NCI-H187 treated with DMSO at 0.1 percent for 48 hours (cell line): ENCODE measurements at regions not wholly inside any gene's neighbourhood (a gene's known extent, or its start where the extent isn't known, plus 50 kb on each side); places are given as distances from the start of the nearest gene placed in this dataset.

Source experiments
- DNase-seq: peaks from one replicate; lab custom pipeline; 2025; lab: John Stamatoyannopoulos, UW

- no peak for DNase-seq
Observed at GRCh38 chr7:131109011-131109758, 218.5 kb upstream of the MKLN1 start.

- DNase-seq = no peak
Observed at GRCh38 chr7:131109759-131110296, 217.8 kb upstream of the MKLN1 start.

- DNase-seq = no peak
Observed at GRCh38 chr7:131110297-131111080, 217.2 kb upstream of the MKLN1 start.

- no peak for DNase-seq
Observed at GRCh38 chr7:131111081-131111576, 216.5 kb upstream of the MKLN1 start.

GRCh38 chr7:131111792-131112191, 215.9 kb upstream of the MKLN1 start:
- no peak for DNase-seq

GRCh38 chr7:131112431-131112830, 215.2 kb upstream of the MKLN1 start:
- no peak for DNase-seq

GRCh38 chr7:131115340-131115739, 212.3 kb upstream of the MKLN1 start:
- no peak for DNase-seq

- DNase-seq = no peak
Observed at GRCh38 chr7:131117439-131117838, 210.2 kb upstream of the MKLN1 start.

- no peak for DNase-seq
Observed at GRCh38 chr7:131119381-131119780, 208.3 kb upstream of the MKLN1 start.

GRCh38 chr7:131122394-131122793, 205.3 kb upstream of the MKLN1 start:
- no peak for DNase-seq

- DNase-seq = no peak
Observed at GRCh38 chr7:131124001-131124629, 203.6 kb upstream of the MKLN1 start.

- DNase-seq = no peak
Observed at GRCh38 chr7:131124867-131125266, 202.8 kb upstream of the MKLN1 start.

- no peak for DNase-seq
Observed at GRCh38 chr7:131130324-131130723, 197.4 kb upstream of the MKLN1 start.

GRCh38 chr7:131131012-131131745, 196.5 kb upstream of the MKLN1 start:
- no peak for DNase-seq

- no peak for DNase-seq
Observed at GRCh38 chr7:131131746-131132431, 195.8 kb upstream of the MKLN1 start.

- DNase-seq = no peak
Observed at GRCh38 chr7:131139462-131139861, 188.2 kb upstream of the MKLN1 start.

- DNase-seq = no peak
Observed at GRCh38 chr7:131141443-131141967, 186.2 kb upstream of the MKLN1 start.

- DNase-seq = no peak
Observed at GRCh38 chr7:131143869-131144268, 183.8 kb upstream of the MKLN1 start.

- no peak for DNase-seq
Observed at GRCh38 chr7:131145026-131145425, 182.7 kb upstream of the MKLN1 start.

- no peak for DNase-seq
Observed at GRCh38 chr7:131145770-131146169, 181.9 kb upstream of the MKLN1 start.

- no peak for DNase-seq
Observed at GRCh38 chr7:131147604-131148003, 180.1 kb upstream of the MKLN1 start.
